Esophagus muscularis mucosa (tissue), 4 donors: ENCODE measurements at regions not wholly inside any gene's neighbourhood (a gene's known extent, or its start where the extent isn't known, plus 50 kb on each side); places are given as distances from the start of the nearest gene placed in this dataset.

Experiments used
- CTCF ChIP-seq, 3 experiments: fragments of 200-600 bp in 2 of 3; fragments of 450-650 bp in 1 of 3; sonication (generic) in 2 of 3; IDR thresholded peaks; one replicate each; pipeline ENCODE4 v1.5.1; 2017 to 2019; ENCODE audit warnings: antibody characterized with exemption in 3 of 3, mild to moderate bottlenecking in 2 of 3, moderate library complexity in 1 of 3
- EP300 ChIP-seq: sonication (generic); formaldehyde crosslinking; IDR thresholded peaks from one replicate; pipeline ENCODE4 v1.6.1; 2017; ENCODE audit warnings: antibody characterized with exemption
- POLR2A ChIP-seq: fragments of 450-650 bp; IDR thresholded peaks from one replicate; pipeline ENCODE4 v1.6.1; 2017; ENCODE audit warnings: antibody characterized with exemption, moderate library complexity, mild to moderate bottlenecking, low read depth

- TF ChIP-seq CTCF (IDR thresholded peaks at IDR 0.05) (no peak), POLR2A (no peak), EP300 (no peak)
These were observed 256.8 kb upstream of the HS3ST1 start for GRCh38 chr4:11685481-11685880.
